Fibroblast of skin of scalp (primary cell): ENCODE measurements at regions not wholly inside any gene's neighbourhood (a gene's known extent, or its start where the extent isn't known, plus 50 kb on each side); places are given as distances from the start of the nearest gene placed in this dataset.

Experiments used
- DNase-seq: peaks from one replicate; pipeline ENCODE4 v3.0.0-alpha.2; 2013

DNA sequence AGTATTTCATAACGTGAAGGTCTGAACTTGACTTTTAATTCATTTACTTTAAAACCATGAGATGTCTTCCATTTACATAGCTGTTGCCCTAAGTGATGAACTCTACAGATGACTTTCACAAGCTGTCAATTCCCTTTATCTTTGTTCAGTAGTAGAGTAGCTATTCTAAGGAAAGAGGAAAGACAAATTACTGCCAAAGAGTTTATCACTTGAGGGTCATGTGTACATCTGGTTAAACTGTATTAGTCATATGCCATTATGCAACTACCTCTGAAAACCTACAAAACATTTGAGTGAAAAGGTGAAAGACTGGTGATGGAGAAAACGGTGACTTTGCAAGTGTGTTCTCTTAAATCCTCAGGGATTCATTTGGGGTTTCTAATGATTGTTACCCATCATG, 763.9 kb downstream of the TMEM182 start:
- DNase-seq = no peak

- no peak for DNase-seq
Measured at GRCh38 chr2:103526757-103527156, 764.9 kb downstream of the TMEM182 start.

GRCh38 chr2:103527278-103527677, 765.4 kb downstream of the TMEM182 start:
- DNase-seq = no peak

GRCh38 chr2:103529798-103530502, 768.1 kb downstream of the TMEM182 start:
- DNase-seq = no peak

- no peak for DNase-seq
Measured at GRCh38 chr2:103552775-103553174, 790.9 kb downstream of the TMEM182 start.

DNA sequence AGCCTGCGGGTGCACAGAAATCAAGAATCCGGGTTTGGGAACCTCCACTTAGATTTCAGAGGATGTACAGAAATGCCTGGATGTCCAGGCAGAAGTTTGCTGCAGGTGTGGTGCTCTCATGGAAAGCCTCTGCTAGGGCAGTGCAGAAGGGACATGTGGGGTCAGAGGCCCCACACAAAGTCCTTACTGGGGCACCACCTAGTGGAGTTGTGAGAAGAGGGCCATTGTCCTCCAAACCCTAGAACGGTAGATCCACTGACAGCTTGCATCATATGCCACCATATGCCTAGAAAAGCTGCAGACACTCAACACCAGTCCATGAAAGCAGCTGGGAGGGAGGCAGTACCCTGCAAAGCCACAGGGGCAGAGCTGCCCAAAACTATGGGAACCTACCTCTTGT, 833.0 kb downstream of the TMEM182 start:
- no peak for DNase-seq

- no peak for DNase-seq
Measured at GRCh38 chr2:103605071-103605780, 843.4 kb downstream of the TMEM182 start.

GRCh38 chr2:103615611-103616105, 853.8 kb downstream of the TMEM182 start:
- no peak for DNase-seq

DNA sequence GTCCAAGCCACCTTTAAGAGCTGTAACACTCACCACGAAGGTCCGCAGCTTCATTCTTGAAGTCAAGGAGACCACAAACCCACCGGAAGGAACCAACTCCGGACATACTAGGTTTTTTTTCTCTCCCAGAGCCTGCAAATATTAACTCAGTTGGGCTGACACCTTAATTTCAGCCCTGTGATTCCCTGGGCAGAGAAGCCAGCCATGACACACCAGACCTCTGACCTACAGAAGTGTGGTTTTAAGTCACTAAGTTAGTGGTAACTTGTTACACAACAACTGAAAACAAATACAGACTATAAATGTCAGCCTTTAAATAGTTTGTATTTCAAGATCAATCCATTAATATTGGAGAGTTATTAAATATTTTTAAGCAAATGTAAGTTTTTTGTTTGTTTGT, 855.1 kb downstream of the TMEM182 start:
- no peak for DNase-seq

DNA sequence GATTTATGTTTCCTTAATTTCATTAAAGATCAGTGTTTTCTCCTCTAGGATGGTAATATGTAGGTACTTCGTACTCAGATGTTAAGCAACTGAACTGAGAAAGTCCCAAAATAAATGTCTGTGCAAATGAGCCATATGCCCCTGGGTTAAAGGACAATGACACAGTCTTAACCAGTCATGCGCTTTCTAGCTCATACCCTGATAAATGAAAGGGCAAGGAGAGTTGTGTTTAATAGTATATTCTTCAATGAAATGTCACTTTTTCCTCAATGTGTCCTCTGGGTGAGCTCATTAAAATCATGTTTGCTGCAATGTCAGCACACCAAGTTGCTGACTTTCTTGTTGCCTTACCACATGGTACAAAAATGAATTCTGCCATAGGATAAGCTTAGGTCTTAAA, 856.3 kb downstream of the TMEM182 start:
- no peak for DNase-seq

GRCh38 chr2:103627301-103627700, 865.5 kb downstream of the TMEM182 start:
- no peak for DNase-seq

DNA sequence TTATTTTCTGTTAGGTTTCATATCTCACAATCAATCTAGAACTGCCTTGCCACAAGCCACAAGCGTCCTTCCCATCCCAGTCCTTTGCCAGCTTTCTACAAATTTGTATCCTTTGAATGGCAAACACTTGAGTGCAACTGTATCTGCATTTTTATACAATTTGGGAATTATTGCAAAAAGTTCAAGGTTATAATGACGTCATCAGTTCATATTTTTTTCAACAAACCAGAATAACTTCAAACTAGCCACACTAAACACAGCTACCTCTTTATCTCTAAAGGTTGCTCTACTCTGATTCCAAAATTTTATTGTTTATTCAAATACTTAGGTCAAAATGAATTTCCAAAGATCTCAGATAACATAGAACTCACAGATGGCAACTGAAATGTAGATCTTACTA, 877.1 kb downstream of the TMEM182 start:
- DNase-seq = no peak

- DNase-seq = peak; percentile 2
Measured at GRCh38 chr2:103656558-103656957, 894.7 kb downstream of the TMEM182 start.

DNA sequence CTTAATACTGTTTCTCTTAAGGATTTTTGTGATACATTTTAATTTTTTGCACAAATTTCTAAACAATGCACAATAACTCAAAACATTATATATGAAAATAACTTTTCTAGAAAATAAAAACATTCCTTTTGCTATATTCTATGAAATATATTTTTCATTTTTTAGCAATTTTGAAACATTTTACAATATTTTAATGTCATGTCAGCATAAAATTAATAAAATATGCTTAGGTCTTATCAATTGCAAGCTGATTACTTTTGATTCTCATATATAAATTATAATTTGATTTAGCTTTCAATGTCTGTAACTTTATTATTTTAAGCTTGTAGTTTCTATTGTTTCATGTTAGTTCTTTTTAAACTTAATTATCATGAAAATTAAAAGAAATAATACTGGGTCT, 898.7 kb downstream of the TMEM182 start:
- no peak for DNase-seq

DNA sequence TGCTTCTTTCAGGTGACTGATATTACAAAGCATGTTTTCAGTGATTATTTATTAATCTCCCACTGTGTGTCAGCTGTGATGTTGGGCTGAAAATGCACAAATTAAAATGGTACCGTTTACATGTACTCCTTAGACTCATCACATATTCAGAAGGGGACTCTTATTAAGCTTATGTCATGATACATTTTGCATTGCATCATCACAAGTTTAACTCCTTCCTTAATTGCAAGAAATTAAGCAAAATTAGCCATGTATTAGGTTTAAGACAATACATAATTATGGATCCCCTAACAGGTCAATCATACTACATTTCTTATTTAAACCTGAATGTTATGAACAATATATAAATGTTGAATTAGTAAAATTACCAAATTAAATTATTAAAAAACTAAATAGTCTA, 899.1 kb downstream of the TMEM182 start:
- no peak for DNase-seq

- no peak for DNase-seq
Measured at GRCh38 chr2:103664690-103665089, 902.9 kb downstream of the TMEM182 start.

GRCh38 chr2:103667335-103667884, 905.6 kb downstream of the TMEM182 start:
- peak; percentile 13 for DNase-seq

GRCh38 chr2:103669531-103669930, 907.7 kb downstream of the TMEM182 start:
- DNase-seq = peak; percentile 4
